ENCODE measurements at regions not wholly inside any gene's neighbourhood (a gene's known extent, or its start where the extent isn't known, plus 50 kb on each side); places are given as distances from the start of the nearest gene placed in this dataset.

- DNase-seq (ENCODE audit: low spot score), result no peak
Observed at GRCh38 chr1:170313306-170313705, 167.5 kb downstream of the NTMT2 start.

DNA sequence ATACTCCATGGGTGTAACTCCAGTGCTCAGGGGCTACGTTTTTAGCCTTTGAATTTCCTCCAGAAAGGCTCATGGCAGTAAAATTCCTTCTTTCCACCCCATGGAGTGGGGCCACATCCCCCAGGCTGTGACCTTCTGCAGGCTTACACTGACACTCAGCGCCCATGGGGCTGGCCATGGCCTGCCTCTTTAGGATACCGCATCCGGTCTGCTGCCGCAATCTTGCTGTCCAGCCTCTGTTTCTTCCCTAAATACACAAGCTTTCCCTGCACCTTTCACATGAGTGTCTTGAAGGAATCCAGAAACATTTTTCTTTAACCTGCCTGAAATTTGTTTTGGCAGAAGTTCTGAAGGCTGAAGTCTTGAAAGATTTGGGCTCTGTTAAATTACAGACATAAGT lies 170.5 kb downstream of the NTMT2 start:
- no peak for DNase-seq (ENCODE audit: low spot score)

DNA sequence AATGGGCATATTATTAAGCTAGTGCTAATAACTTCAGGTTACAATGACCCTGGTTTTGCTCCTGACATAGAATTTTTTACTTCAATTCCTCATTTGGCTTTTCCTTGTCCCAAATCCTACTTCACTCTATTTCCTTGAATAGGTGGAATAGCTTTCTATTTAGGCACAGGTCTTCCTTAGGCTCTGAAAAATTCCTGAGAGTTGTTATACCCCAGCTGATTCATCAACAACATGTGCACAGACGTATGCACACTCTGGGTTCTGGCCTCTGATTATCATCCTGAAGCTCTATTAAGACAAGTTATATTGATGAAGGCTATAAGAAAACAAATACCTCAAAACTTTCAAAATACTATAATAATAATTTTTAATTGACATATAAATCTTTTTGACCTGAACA lies 172.4 kb downstream of the NTMT2 start:
- DNase-seq (ENCODE audit: low spot score), result no peak

DNA sequence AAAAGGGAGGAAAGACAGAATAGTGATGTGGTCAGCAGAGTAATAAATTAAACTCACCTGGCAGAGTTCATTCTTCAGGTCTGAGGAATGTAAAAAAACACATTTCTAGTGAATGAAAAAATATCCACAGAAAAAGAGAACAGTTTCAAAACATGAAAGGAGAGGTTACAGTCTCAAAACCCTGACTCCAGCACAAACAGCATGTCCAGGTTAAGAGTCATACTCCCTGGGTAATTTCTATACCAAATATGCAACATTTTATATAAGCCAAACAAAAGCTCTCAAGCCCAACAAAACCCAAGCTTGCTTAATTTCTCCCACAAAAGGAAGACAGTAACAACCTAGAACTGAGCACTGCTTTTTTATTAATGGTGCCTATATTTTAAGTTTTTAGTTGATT lies 173.0 kb downstream of the NTMT2 start:
- DNase-seq (ENCODE audit: low spot score), result no peak

GRCh38 chr1:170321113-170321512 lies 175.4 kb downstream of the NTMT2 start:
- no peak for DNase-seq (ENCODE audit: low spot score)

DNA sequence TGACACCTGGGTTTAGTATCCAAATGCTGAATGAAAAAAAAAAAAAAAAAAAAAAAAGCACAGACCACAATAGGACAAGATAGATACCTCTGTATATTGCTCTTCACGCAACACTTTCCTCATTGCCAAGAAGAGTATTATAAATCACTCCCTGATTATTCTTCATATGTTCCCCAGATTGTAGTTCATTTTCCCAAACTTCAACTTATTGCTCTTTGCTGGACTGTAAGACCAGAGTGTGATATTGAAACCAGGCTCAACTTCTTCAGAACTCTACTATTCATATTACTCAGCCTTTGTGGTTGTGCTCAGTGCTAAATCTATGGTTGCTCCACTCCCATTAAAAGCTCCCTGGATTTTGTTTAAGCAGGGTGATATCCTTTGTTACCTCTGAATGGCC lies 180.4 kb downstream of the NTMT2 start:
- DNase-seq (ENCODE audit: low spot score), result no peak

DNA sequence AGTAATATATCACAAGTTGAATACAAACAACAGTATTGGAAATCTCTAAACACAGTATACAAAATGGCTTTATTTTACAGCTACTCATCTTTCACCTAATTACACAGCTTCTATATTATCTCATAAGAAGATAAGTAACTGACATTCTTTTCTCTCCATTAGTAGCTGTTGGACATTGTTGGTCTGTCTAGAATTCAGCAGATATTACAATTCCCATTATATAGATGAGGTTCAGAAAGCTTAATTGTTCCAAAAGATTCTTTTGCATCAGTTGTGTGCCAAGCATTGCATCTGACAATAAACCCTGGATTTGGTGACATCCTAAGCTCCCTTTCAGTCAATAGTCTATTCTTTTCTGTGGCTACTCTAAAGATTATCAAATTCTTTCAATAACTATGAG lies 187.0 kb downstream of the NTMT2 start:
- DNase-seq (ENCODE audit: low spot score), result no peak

DNA sequence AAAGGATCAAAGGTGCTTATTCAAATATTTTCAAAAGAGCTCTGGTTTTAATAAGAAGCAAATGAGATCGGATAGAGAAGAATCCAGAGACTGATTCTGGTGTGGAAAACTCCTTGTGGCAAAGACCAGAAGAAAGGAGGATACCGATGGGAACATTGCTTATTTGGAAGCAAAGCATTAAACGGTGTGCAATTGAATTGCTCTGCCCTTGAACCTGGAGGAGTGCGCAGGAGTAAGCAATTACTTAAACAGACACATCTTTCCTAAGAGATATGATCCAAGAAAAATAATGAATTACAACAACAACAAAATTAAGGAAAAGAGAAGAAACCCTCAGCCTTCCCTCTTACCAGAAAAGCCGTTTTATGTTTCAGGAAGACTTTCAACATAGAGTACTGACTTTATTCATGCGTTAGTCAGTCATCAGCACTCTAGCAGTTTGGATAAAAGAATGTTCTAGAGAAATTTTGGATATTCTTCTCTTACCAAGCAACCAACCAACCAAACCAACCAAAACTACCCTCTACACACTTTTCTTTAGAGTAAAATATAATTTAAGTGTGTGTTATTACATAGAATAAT lies 191.7 kb downstream of the NTMT2 start:
- DNase-seq (ENCODE audit: low spot score), result no peak

- DNase-seq (ENCODE audit: low spot score), result no peak
Observed at GRCh38 chr1:170339534-170339933, 192.4 kb upstream of the GORAB start.

GRCh38 chr1:170340308-170340707 lies 191.7 kb upstream of the GORAB start:
- no peak for DNase-seq (ENCODE audit: low spot score)

DNA sequence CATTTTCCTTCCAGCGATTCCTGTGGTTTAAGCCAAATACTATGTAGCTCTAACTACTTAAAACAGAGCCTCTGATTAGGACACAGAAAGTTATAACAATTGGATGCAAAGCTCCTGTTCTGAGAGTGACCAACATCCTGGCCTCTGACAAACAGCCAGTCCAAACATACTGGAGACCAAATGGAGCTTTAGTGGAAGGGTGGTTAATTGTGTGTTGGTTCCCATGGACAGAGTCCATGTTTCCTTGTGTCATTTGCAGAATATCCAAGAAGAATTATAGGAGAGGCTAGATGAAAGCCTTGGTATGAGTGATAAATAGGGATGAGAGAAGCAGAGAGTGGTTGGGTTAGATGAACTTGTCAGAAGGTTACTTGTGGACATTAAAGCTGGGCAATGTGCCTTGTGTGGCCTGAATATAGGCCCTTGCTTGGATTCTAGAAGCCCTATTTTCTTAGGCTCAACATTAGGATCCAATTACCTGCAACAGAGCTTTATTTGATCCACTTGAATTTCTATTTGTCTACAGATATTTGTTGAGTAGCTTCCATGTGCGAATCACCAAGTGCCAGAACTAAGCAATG lies 180.5 kb upstream of the GORAB start:
- DNase-seq (ENCODE audit: low spot score), result no peak

DNA sequence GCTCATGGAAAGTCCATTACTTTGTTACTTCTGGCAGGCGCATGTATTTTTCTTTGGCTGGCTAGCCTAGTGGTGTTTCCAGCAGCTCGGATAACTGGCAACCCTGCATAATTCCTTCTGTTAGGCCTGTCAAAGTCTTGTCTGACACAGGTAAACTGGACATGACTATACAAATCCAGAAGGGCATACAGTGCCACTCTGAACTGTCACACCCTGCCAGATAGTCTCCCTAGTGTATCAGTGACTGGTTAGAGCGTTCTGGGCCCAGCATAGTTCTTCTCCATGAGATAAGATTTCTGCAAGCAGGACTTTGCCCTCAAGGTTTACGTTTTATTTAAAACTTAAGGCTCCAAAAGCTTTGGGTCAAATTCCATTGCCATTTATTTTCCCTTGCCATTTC lies 177.7 kb upstream of the GORAB start:
- DNase-seq (ENCODE audit: low spot score), result peak; percentile 29

GRCh38 chr1:170354690-170355089 lies 177.3 kb upstream of the GORAB start:
- DNase-seq (ENCODE audit: low spot score), result no peak

GRCh38 chr1:170355267-170355801 lies 176.6 kb upstream of the GORAB start:
- no peak for DNase-seq (ENCODE audit: low spot score)

GRCh38 chr1:170356585-170356984 lies 175.4 kb upstream of the GORAB start:
- no peak for DNase-seq (ENCODE audit: low spot score)

DNA sequence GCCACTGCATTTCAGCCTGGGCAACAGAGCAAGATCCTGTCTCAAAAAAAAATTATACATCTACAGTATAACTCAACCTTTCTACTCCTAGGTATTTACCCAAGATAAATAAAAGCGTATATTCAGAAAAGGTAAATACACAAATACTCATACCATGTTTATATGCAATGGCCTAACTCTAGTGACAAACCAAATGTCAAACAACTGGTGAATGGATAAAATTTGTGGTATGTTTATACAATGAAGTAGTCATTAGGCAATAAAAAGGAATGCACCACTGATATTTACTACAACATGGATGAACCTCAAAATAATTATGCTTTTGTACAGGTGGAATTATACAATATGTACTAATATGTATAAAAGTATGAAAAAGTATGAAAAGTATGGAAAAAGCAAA lies 174.2 kb upstream of the GORAB start:
- no peak for DNase-seq (ENCODE audit: low spot score)

GRCh38 chr1:170360601-170361000 lies 171.4 kb upstream of the GORAB start:
- no peak for DNase-seq (ENCODE audit: low spot score)

DNA sequence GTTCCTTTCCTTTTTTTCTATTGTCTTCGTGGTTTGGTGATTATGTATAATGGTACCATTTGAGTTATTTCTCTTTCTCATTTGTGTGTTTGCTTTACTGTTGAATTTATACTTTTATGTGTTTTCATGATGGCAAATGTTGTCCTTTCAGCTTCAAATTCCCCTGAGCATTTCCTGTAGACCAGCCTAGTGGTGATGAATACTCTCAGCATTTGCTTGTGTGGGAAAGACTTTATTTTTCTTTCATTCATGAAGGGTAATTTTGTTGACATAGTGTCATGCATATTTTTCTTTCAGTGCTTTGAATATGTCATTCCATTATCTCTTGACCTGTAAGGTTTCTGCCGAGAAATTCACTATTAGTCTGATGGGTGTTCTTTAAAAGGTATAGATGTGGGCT lies 166.6 kb upstream of the GORAB start:
- no peak for DNase-seq (ENCODE audit: low spot score)

DNA sequence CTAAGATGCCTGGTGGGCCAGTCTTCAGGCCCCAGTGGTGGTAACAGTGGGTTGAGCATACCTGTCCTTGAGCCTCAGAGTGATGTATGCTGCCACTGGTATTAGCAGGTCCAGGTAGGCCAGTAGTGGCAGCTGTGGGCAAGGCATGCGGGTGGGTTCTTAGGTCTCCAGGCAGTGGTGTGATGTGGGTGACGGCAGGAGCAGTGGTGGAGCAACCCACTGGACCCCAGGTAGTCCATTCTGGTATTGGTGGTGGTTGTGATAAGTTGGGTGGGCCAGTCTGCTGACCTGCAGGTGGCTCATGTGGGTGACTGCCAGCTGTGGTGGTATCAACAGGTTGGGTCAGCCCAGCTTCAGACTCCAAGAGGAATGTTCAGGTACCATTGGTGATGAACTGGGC lies 165.0 kb upstream of the GORAB start:
- no peak for DNase-seq (ENCODE audit: low spot score)

DNA sequence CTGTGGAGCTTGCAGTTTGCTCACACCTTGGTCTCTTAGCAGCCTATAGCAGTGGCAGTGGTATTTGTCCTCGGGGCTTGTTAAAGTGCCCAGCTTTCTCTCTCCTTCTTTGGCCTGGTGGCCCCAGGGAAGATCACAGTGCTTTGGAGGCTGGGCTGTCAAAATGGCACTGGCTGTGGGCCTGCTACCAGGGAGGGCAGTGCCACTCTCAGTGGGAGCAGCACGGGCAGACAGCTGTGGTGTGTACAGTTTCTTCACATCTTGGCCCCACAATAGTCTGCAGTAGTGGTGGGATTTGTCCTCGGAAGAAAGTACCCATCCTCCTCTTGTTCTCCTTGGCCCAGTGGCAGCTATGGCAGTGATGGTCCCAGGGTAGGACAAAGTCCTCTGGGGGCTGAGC lies 164.4 kb upstream of the GORAB start:
- DNase-seq (ENCODE audit: low spot score), result no peak

DNA sequence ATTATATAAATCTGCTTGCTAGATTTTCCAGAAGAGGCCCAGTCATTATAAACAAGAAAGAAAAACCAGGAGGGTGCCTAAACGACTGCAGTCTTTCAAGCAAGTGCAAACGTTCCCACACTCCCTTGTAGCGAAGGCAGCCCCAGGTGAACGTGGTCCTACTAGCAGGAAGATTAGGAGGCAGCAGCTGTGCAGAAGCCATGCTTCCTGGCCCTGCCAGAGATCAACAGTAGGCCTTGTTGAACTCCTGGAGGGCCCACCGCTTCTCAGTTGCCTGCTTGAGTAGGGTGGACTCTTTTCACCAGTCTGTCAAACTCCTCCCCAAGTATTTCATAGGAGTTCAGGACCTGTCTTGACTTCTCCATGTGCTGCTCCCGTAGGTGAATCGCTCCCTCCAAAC lies 163.0 kb upstream of the GORAB start:
- DNase-seq (ENCODE audit: low spot score), result no peak

- DNase-seq (ENCODE audit: low spot score), result no peak
Observed at GRCh38 chr1:170369417-170369816, 162.5 kb upstream of the GORAB start.

- DNase-seq (ENCODE audit: low spot score), result no peak
Observed at GRCh38 chr1:170370087-170370486, 161.9 kb upstream of the GORAB start.

DNA sequence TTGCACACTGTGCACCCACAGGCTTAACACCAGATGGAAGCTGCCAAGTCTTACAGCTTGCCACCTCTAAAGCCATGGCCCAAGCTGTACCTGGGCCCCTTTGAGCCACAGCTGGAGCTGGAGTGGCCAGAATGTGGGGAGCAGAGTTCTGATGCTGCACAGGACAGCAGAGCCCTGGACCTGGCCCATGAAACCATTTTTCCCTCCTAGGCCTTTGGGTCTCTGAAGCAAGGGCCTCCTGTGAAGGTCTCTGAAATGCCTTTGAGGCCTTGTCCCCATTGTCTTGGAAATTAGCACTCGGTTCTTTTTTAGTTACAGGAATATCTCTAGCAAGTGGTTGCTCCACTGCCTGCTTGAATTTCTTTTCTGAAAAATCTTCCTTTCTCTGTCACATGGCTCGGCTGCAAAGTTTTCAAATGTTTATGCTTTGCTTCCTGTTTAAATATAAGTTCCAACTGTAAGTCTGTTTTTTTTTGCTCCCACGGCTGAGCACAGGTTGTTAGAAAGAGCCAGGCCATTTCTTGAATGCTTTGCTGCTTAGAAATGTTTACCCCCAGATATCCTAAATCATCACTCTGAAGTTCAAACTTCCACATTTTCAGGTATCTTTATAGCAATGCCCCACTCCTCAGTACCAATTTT lies 156.8 kb upstream of the GORAB start:
- DNase-seq (ENCODE audit: low spot score), result no peak

All from mucosa of gallbladder (tissue), 1 donor.